CD4-positive, alpha-beta T cell treated with Interleukin-15 for 4 hours (primary cell): ENCODE measurements at regions not wholly inside any gene's neighbourhood (a gene's known extent, or its start where the extent isn't known, plus 50 kb on each side); places are given as distances from the start of the nearest gene placed in this dataset.
"Not testable (repeated sequence)": the region's sequence is repeated elsewhere in the genome, so short reads cannot be mapped to it uniquely, and the experiment has no call there.

Experiments used
- DNase-seq: peaks from one replicate; pipeline ENCODE4 v3.0.0-alpha.2; 2020; ENCODE audit warnings: low spot score

- not testable (repeated sequence) for DNase-seq
These were observed 182.6 kb downstream of the NPIPA7 start for GRCh38 chr16:16561532-16561931.

GRCh38 chr16:16563962-16564361, 185.0 kb downstream of the NPIPA7 start:
- DNase-seq: not testable (repeated sequence)

GRCh38 chr16:16565326-16565725, 186.4 kb downstream of the NPIPA7 start:
- not testable (repeated sequence) for DNase-seq

- DNase-seq: not testable (repeated sequence)
These were observed 191.1 kb downstream of the NPIPA7 start for GRCh38 chr16:16570055-16570454.

- DNase-seq: not testable (repeated sequence)
These were observed 191.9 kb downstream of the NPIPA7 start for GRCh38 chr16:16570874-16571273.

- not testable (repeated sequence) for DNase-seq
These were observed 193.3 kb downstream of the NPIPA7 start for GRCh38 chr16:16572130-16572774.

GRCh38 chr16:16577062-16577461, 198.1 kb downstream of the NPIPA7 start:
- DNase-seq: not testable (repeated sequence)

GRCh38 chr16:16578701-16579100, 199.8 kb downstream of the NPIPA7 start:
- no peak for DNase-seq

- not testable (repeated sequence) for DNase-seq
These were observed 204.0 kb downstream of the NPIPA7 start for GRCh38 chr16:16582916-16583315.

- not testable (repeated sequence) for DNase-seq
These were observed 207.2 kb downstream of the NPIPA7 start for GRCh38 chr16:16586073-16586651.

GRCh38 chr16:16586969-16587368, 208.0 kb downstream of the NPIPA7 start:
- DNase-seq: not testable (repeated sequence)

GRCh38 chr16:16588436-16588835, 209.5 kb downstream of the NPIPA7 start:
- DNase-seq: not testable (repeated sequence)

- DNase-seq: not testable (repeated sequence)
These were observed 211.8 kb downstream of the NPIPA7 start for GRCh38 chr16:16590654-16591318.

GRCh38 chr16:16593156-16593863, 214.4 kb downstream of the NPIPA7 start:
- peak; percentile 32 for DNase-seq

- DNase-seq: not testable (repeated sequence)
These were observed 216.2 kb downstream of the NPIPA7 start for GRCh38 chr16:16595029-16595718.

- not testable (repeated sequence) for DNase-seq
These were observed 222.3 kb downstream of the NPIPA7 start for GRCh38 chr16:16601239-16601638.

GRCh38 chr16:16607401-16608082, 228.6 kb downstream of the NPIPA7 start:
- DNase-seq: not testable (repeated sequence)

GRCh38 chr16:16609627-16610026, 230.7 kb downstream of the NPIPA7 start:
- DNase-seq: not testable (repeated sequence)

- DNase-seq: not testable (repeated sequence)
These were observed 231.5 kb downstream of the NPIPA7 start for GRCh38 chr16:16610389-16610967.

- not testable (repeated sequence) for DNase-seq
These were observed 234.3 kb downstream of the NPIPA7 start for GRCh38 chr16:16613212-16613611.

GRCh38 chr16:16614484-16614883, 235.5 kb downstream of the NPIPA7 start:
- DNase-seq: not testable (repeated sequence)
